DOHH2 (cell line): ENCODE measurements at regions not wholly inside any gene's neighbourhood (a gene's known extent, or its start where the extent isn't known, plus 50 kb on each side); places are given as distances from the start of the nearest gene placed in this dataset.
"Not testable (repeated sequence)": the region's sequence is repeated elsewhere in the genome, so short reads cannot be mapped to it uniquely, and the experiment has no call there.

Experiments
- EZH2phosphoT487 ChIP-seq: fragments of 200-600 bp; sonication (generic); IDR thresholded peaks from 2 replicates; pipeline ENCODE4 v1.6.1; 2017; ENCODE audit warnings: borderline replicate concordance, mild to moderate bottlenecking, antibody characterized with exemption, low read length, moderate library complexity, mixed read lengths
- TF ChIP-seq, protein P1 (sequence below): fragments of 200-600 bp; sonication (generic); IDR thresholded peaks from one replicate; pipeline ENCODE4 v1.5.1; 2014; ENCODE audit warnings: antibody characterized with exemption, mild to moderate bottlenecking, low read depth, low read length; ENCODE audit not compliant: poor library complexity, severe bottlenecking

DNA sequence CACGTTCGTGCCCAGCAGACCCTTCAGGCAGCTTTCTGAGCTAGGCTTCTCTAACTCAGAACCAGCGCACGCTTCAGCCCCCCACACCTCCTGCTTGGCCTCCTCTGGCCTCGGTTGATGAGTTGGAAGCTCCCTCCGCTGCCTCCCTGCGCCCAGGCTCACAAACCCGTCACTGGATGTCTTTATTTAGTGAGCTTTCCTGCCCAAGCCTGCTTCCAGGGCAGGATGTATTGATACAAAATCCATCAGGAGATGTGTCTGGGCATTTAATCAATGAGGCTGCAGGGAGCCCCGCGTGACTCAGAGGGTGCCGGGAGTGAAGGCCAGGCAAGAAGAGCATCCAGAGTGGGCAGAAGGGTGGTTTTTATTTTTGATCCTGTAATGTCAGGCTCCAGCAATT, 316.1 kb upstream of the SFSWAP start:
- TF ChIP-seq, protein P1, sequence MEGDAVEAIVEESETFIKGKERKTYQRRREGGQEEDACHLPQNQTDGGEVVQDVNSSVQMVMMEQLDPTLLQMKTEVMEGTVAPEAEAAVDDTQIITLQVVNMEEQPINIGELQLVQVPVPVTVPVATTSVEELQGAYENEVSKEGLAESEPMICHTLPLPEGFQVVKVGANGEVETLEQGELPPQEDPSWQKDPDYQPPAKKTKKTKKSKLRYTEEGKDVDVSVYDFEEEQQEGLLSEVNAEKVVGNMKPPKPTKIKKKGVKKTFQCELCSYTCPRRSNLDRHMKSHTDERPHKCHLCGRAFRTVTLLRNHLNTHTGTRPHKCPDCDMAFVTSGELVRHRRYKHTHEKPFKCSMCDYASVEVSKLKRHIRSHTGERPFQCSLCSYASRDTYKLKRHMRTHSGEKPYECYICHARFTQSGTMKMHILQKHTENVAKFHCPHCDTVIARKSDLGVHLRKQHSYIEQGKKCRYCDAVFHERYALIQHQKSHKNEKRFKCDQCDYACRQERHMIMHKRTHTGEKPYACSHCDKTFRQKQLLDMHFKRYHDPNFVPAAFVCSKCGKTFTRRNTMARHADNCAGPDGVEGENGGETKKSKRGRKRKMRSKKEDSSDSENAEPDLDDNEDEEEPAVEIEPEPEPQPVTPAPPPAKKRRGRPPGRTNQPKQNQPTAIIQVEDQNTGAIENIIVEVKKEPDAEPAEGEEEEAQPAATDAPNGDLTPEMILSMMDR: not testable (repeated sequence)
- not testable (repeated sequence) for TF ChIP-seq EZH2phosphoT487
